RPMI8226 (cell line): ENCODE measurements at regions not wholly inside any gene's neighbourhood (a gene's known extent, or its start where the extent isn't known, plus 50 kb on each side); places are given as distances from the start of the nearest gene placed in this dataset.

Experiments used
- DNase-seq: peaks from one replicate; pipeline ENCODE4 v3.0.0-alpha.2; 2015

DNA sequence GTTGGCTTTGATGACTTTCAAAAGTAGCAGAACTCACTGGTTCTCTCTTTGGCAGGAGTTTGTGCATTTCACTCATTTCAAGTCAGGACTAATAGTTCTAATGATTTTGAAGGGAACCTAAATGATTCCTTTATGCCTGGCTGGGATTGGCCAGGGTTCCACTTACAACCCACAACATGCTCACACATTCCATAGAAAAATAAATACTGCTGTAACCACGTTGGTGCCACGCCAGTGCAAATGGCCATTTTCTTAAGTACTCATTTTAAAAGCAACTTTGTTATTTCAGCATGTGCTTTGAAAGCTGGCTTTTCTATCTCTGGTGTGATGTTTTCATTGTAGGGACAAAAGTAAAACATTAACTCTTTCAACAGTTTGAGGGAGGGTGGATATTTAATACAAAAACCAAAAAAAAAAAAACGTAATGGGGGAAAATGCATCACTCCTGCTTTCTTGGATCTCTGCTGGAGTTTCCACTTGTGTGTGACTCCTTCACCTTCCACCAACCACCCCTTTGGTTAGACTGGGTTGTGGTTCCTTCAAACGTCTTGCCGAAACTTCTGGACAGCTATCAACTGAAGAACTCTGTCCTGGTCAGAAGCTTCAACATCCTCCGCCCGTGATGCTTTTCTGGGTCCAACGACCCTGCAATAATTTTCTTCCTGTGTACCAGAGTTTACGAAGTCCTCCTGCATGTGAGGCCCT, 300.4 kb upstream of the RUNX1 start:
- no peak for DNase-seq

GRCh38 chr21:35348686-35349085, 299.6 kb upstream of the RUNX1 start:
- DNase-seq = no peak

DNA sequence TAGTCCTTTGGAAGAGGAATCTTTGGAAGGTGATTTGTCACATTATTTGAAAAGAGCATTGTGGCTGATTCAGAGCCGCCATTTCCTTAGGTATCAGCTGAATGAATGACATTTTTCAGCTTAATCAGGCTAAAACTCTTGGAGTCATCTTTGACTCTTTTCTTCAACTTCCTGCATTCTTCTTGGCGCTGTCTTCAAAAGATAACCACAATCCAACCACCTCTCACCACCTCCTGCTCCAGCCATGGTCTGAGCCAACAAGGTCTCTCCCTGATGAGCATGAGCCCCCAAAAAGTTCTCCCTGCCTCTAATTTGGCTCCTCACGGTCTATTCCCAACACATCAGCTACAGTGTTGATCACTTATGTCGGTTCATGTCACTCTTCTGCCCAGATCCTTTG, 297.6 kb upstream of the RUNX1 start:
- DNase-seq = no peak

- DNase-seq = no peak
These were observed 296.9 kb upstream of the RUNX1 start for GRCh38 chr21:35345954-35346353.

GRCh38 chr21:35344582-35344981, 295.5 kb upstream of the RUNX1 start:
- no peak for DNase-seq

- no peak for DNase-seq
These were observed 294.1 kb upstream of the RUNX1 start for GRCh38 chr21:35343046-35343819.

DNA sequence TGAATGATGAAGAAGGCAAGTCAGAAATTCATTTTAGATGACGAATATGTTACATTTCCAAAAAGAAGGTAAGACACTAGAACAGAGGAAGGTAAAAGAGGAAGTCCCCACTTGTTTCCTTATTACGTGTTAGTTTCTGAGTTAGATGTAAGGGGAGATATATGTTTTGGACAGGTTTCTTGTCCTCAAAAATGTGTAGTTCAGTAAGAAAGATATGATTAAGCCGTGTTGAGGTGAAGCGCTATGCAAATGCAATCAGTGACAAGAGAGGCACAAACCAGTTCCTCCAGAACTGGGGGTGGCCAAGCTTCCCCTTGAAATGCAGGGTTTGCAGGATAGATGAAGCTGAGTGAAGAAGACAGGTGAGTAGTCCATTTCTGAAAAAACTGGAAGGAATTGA, 293.3 kb upstream of the RUNX1 start:
- DNase-seq = no peak

DNA sequence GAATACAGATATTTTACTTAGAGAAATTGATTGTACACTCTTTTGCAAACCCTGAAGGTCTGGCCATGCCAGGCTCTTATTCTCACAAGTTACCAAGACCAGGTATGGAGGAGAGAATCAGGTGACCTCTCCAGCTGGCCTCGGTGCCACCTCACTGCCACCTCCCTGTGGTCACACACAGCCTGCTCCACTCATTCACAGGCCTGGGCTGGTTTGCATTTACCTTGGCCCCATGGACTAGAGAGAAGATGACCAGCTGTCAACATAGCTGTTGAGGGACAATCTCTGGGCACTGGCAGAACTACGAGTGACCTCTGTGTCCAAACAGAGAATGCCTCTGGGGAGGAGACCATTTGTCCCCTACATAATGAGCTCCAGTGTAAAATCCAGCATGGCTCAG, 291.2 kb upstream of the RUNX1 start:
- DNase-seq = peak; percentile 26

DNA sequence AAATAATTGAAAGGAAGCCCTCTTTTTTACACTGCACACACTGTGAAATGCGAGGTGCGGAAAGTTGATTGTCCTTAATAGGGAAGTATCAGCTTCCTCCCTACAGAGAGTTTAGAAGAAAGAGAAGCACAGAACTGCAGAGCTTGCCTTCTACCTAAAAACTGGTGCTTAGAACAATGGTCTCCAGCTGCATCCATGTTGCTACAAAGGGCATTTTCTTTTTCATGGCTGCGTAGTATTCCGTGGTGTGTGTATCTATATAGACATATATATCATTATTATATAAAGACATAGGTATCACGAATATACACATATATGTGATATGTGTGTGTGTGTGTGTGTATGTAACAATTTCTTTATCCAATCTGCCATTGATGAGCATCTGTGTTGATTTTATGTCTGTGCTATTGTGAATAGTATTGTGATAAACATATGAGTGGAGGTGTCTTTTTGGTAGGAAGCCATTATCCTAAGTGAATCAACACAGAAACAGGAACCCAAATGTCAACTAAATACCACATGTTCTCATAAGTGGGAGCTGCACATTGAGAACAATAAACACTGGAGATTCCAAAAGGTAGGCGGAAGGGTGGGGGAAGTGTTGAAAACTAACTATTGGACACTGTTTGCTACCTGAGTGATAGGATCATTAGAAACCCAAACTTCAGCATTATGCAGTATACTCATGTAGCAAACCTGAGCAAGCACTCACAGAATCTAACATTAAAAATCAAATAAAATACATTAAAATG, 290.0 kb upstream of the RUNX1 start:
- DNase-seq = no peak

GRCh38 chr21:35338281-35338680, 289.2 kb upstream of the RUNX1 start:
- no peak for DNase-seq

DNA sequence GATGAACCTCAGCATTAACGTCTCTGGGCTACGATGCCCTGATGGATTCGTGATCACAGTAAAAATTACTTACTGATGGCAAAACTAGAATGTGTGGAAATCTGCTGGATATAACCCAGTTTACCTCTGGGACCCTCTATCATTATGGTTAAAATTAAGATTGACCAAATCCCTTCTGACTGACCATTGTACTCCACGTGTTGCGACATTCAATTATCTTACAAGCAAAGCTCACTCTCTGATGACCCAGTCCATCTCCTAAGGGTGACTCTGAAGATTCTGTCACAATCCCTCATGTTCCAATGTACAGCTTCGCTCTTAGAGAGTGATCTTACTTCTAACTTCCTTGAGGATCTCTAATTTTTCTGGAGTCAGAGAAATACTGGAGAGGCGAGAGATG, 288.5 kb upstream of the RUNX1 start:
- no peak for DNase-seq

GRCh38 chr21:35336534-35336933, 287.4 kb upstream of the RUNX1 start:
- DNase-seq = no peak

DNA sequence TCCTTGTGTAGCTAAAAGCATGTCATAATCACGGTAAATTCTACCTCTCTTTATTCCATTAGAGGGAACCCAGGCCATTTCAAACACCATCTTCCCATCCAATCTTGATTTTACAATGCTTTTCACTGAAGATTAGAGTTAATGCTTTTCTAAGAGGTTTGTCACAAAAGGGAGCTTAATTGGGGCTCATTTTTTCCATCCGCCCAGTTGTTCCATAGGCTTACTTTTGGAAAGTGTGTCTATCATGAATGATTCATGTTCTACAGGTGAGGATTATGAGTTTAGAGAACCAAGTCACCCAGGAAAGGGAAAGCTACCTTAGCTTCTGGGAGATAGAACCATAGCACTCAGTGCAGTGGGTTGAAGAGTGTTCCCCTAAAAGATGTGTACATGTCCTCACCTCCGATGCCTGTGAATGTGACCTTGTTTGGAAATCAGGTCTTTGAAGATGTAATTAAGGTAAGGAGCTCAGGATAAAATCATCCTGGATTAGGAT, 286.9 kb upstream of the RUNX1 start:
- no peak for DNase-seq

DNA sequence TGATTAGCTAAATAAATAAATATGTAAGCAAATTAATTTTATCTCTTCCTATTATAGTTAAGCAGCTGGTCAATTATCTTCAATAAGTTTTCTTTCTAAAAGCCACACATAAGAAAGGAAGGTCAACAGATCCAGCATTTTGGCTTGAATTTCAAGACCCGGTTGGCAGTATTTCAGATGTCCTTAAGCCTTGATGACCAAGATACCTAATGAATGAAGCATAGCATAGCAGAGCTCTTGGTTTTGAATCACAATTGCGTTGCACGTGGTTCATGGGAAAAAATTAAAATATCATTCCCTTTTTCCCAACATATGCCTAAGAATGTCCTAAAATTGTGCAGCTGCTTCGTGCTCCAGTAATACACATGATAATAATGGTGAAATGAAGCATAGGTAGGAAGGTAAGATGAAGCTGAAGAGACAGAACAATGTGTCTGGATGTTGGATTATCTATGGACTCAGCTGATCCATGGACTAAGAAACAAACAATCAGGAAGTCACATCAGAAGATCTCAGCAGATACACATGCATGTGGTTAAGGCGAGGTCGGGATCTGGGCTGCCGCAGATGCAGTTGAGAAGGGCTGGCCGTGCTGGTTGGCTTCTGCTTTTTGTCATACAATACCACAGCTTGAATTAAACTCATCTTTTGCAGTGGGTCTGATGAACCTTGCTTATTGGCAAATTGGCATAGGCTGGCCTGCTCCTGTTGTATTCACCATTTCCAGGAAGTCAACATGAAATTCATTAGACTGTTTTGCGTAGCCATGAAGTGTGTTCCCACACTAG, 284.9 kb upstream of the RUNX1 start:
- DNase-seq = no peak

GRCh38 chr21:35332841-35333426, 283.8 kb upstream of the RUNX1 start:
- no peak for DNase-seq

GRCh38 chr21:35329940-35330660, 281.0 kb upstream of the RUNX1 start:
- DNase-seq = no peak

DNA sequence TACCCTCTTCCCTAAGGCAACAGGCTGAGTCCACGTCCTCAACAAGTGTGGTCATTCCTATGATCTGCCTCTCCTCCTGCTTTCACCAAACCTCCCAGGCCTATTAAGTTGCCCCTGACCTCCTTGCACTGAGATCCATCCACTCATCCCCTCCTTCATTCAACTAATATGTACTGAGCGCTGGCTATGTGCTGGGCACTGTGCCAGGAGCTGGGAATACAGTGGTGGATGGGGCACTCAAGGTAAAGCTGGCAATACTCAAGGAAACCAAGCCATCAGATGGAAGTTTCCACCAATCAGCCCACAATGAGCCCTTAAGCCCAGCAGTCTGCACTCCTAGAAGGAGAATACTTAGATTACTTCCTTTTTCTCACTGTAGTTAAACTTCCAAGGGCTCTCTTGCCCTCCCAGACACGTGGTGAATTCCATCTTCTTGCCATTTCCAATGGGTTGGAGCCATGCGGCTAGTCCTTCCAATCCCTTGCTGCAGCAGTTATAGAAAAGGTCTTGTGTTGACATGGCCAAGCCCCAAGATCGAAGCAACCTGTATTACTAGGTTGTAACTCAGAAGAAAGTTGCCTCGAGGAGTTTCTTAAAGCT, 279.9 kb upstream of the RUNX1 start:
- DNase-seq = no peak

DNA sequence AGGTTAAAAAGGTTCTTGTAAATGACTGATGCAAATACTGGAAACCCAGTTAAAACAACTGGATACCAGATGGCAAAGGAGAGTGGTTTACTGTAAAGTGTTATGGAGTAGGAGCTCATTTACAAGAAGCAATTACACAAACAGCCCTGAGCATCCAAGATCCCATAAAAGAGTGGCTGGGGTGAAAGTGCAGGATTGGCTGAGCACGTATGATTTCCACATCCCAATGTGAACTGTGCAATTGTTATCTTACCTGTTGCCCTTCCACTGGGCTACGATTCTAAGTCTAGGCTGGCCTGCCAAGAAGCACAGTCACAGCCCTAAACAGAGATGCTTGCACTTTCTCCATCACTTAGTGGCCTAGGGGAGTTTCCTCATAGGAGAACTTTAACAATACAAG, 277.6 kb upstream of the RUNX1 start:
- no peak for DNase-seq

- DNase-seq = no peak
These were observed 276.9 kb upstream of the RUNX1 start for GRCh38 chr21:35325953-35326352.

DNA sequence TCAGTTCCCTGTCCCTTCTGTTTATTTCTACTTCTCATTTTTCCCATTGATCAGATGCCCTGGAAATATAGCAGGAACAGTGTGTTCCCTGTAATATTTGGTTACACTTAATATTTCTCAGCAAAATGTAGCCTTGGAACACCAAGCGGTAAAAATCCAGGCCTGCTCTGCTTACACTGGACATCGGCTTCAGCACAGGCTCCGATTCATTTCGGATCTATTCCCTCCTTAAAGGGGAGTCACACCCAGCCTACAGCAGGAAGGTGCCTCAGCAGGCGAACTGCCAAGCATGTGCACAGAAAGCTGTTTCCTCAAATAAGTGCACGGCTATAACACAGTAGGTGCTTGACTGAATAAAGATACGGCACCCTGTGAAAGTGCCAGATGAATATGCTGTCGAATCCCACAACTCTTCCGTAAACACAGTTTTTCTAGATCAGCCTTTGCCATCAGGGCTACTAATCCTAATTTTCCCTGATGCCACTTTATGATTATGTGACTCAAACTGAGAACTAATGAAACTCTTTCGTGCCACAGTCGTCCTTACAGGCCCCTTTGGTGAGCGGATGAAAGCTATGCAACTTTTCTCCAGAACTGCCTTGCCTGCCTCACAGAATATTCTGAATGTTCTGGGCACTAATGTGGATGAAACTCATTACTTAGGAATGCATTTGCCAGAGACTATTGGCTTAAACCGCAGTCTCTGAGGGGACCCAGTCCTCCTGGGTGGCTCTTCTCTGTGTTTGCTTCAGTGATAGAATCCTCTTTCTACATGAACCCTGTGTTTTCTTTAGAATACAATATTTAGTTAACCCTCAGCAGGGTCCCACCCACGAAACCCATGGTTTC, 275.5 kb upstream of the RUNX1 start:
- DNase-seq = no peak
